Left ventricle myocardium superior (tissue), 1 donor: ENCODE measurements at regions not wholly inside any gene's neighbourhood (a gene's known extent, or its start where the extent isn't known, plus 50 kb on each side); places are given as distances from the start of the nearest gene placed in this dataset.
A peak's percentile ranks its signal among the peaks of the same experiment; 100 is the strongest.
"Not testable (repeated sequence)": the region's sequence is repeated elsewhere in the genome, so short reads cannot be mapped to it uniquely, and the experiment has no call there.

Source experiments
- ATAC-seq: fragments of 200-7000 bp; cut with Tn5 transposase; one replicate; pipeline ENCODE4 v1.9.1; 2020; ENCODE audit warnings: mild to moderate bottlenecking, moderate library complexity
- DNase-seq: peaks from one replicate; pipeline ENCODE4 v3.0.0-alpha.2; 2020
- intact Hi-C: fragments of 100-400 bp; cut with micrococcal nuclease; formaldehyde crosslinking; loops from one replicate; pipeline ENCODE4 v1.11.0; 2022
- donor health status: DM: no; HTN: yes; CAD: no; lungs with severe emphysema.

DNA sequence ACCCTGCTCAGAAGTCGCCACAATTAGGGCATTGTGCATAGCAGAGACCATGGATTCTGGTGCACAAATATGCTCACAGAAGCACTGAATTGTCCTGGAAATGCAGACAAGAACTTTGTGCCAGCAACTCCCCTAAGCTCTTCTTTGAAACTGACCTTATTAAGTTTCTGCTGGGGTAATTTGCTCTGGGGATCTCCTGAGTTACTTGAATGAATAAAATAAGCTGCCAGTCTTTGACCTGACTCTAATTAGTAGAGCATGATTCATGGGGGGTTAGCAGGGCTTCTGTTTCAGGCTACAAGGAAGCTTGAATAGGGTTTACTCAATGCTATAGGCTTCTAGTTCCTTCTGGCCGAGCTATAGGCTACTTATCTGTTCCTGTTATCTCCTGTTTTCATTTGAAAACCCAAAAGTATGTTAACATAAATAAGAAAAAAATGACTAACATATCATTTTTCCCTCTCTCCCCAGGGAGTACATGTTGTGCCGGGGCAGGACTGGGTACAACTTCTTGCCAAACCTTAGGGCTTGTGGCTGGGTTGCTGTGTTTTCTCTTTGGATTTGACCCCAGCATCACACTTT, 169.0 kb upstream of the TMEM229A start:
- intact Hi-C loops: no loop called here
- DNase-seq (no peak), ATAC-seq (no peak)

GRCh38 chr7:124196519-124196918, 163.7 kb upstream of the TMEM229A start:
- intact Hi-C loops: no loop called here
- DNase-seq (no peak), ATAC-seq (peak; percentile 51)

- ATAC-seq: no peak
- DNase-seq: no peak
- intact Hi-C loops: no loop called here
Measured at GRCh38 chr7:124192885-124193284, 160.0 kb upstream of the TMEM229A start.

- DNase-seq (no peak), ATAC-seq (peak; percentile 74)
- intact Hi-C loops: no loop called here
Measured at GRCh38 chr7:124191713-124192112, 158.8 kb upstream of the TMEM229A start.

GRCh38 chr7:124191030-124191429, 158.2 kb upstream of the TMEM229A start:
- ATAC-seq: no peak
- no peak for DNase-seq
- intact Hi-C loops: no loop called here

DNA sequence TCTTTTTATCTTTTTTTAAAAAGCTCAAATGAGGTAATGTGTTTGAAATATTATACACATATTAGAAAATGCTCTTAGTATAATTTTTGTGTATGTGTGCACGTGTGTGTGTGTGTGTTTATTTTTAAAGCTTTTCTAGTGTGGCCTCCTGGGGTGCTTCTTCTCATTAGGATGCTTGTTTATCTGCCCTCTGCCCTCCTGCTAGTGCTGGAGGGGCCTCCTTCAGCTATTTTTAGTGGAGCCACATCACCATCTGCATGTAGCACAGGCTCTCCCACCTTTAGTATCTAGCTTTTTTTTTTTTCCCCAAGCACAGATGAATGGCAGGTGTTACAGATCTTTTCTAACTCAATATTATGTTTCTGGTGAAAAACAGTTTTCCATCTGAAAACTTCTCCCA, 155.7 kb upstream of the TMEM229A start:
- no peak for DNase-seq
- ATAC-seq: peak; percentile 63
- intact Hi-C loops: no loop called here

GRCh38 chr7:124187962-124188361, 155.1 kb upstream of the TMEM229A start:
- intact Hi-C loops: no loop called here
- ATAC-seq (peak; percentile 20), DNase-seq (no peak)

- no peak for DNase-seq
- ATAC-seq: no peak
- intact Hi-C loops: no loop called here
Measured at GRCh38 chr7:124183649-124184048, 150.8 kb upstream of the TMEM229A start.

DNA sequence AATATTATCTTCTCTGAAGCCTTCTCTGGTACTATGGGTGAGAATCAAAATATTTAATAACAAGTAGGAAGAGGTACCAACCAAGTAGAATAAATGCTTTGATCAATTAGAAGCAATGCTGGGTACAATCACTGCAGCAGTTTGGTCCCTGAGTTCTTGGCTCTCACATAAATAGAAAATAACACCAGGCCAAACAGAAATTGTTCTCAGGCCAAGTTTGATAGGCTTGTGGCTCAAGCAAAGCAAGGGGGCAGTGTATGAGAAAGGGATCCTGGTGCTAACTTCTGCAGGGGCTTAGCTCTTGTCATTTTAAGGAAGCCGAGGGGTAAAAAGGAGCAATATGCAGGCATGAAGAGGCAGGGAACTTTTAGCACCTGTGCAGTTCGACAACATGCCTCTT, 146.8 kb upstream of the TMEM229A start:
- ATAC-seq: peak; percentile 45
- intact Hi-C loops: no loop called here
- no peak for DNase-seq

DNA sequence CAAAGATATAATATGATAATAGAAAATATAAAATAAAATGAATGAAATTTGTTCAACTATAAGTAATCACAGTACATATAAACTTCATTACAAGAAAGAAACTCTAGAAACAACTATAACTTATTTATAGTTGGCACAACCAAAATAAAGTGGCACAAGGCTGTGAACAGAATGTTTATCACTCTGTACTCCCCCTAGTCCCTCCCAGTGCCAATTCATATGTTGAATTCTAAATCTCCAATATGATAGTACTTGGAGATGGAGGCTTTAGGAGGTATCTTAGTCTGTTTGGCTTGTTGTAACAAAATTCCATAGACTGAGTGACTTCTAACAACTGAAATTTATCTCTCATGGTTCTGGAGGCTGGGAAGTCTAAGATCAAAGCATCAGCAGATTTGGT, 145.0 kb upstream of the TMEM229A start:
- no peak for ATAC-seq
- intact Hi-C loops: no loop called here
- no peak for DNase-seq

GRCh38 chr7:124171812-124172211, 138.9 kb upstream of the TMEM229A start:
- intact Hi-C loops: loop anchor here (5.0 kb wide), 1 partner anchor 610 kb away; no protein-coding TSS in a partner anchor
- not testable (repeated sequence) for DNase-seq, ATAC-seq

DNA sequence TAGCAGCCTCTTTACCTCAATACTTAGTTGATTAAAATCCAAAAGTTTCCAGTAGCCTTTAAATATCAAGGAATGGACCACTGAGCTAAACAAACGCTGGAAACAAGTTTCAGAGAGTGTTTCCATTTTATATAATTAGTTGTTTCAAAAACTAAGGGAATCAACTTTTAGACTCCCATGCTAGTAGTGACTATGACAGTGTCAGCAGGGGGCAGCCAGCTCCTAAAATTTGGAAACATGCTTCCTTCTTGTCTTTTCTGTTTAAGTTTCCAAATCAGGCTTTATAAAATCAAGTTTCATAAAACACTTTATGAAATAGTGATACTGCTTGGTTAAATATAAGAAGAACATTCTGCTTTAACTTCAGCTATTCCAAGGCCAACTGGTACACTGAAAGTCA, 138.2 kb upstream of the TMEM229A start:
- DNase-seq (peak; percentile 33), ATAC-seq (no peak)
- intact Hi-C loops: loop anchor here (5.0 kb wide), 1 partner anchor 611 kb away; no protein-coding TSS in a partner anchor

DNA sequence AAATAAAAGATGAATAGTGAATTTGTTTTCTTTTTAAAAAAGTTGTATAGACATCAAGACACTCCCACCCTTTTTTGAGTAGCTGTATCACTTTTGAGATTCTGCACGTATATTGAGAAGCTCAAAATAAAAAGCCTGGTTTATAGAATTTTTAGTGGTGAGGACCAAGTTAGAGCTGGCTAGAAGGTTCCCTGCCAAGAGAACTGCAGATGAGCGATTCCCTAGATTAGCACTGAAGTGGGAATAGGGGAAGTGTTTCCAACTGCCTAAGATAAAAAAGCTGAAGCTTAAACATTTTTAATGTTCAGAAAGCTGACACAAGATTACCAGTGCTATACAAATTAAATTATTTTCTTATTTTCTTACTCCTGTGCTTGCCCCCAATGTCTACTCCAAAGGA, 135.7 kb upstream of the TMEM229A start:
- no peak for ATAC-seq
- intact Hi-C loops: no loop called here
- DNase-seq: no peak

GRCh38 chr7:124162667-124163066, 129.8 kb upstream of the TMEM229A start:
- DNase-seq (no peak), ATAC-seq (no peak)
- intact Hi-C loops: no loop called here

GRCh38 chr7:124155432-124156022, 122.7 kb upstream of the TMEM229A start:
- intact Hi-C loops: no loop called here

DNA sequence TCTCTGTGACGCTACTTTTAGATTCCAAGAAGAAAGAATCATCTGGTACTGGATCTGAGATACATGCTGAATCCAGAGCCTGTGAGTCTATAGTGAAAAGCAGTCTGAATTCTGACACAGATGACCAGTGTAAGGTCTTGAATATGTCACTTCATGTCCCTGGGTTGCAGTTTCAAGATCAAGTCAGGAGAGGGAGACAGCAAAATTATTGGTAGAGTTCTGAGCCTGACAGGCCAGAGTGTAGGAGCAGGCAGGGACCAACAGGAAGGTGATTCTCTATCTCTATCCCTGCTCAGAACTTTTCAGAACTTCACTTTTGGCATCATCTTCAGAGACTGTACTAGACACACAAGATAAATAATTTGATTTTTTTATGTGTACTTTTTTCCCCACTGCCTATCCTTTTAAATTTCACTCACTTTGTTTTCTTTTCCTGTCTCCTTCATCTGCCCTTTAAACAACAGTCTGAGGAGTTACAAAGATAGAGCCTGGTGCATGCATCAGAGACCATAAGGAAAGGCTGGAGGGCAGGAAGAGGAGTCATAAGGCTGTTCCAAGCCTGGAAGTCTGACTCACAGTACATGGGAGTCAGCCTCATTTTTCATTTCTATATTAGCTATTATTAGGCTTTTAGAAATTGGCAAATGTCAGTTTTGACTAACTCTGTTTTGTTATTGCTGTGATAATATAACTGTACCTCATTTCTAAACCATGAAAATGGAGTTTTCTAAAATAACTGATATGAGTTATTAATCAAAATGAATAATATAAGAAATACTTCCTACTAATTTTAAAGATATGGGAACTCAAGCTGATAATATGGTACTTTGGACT, 120.2 kb upstream of the TMEM229A start:
- intact Hi-C loops: no loop called here
- ATAC-seq (peak; percentile 32), DNase-seq (no peak)

More at GRCh38 chr7:124155432-124156022, 122.7 kb upstream of the TMEM229A start:
- DNase-seq (no peak), ATAC-seq (no peak)

GRCh38 chr7:124137664-124138063, 104.8 kb upstream of the TMEM229A start:
- DNase-seq (no peak), ATAC-seq (no peak)
- intact Hi-C loops: no loop called here

GRCh38 chr7:124124201-124124600, 91.3 kb upstream of the TMEM229A start:
- ATAC-seq: no peak
- intact Hi-C loops: no loop called here
- DNase-seq: no peak

- DNase-seq (no peak), ATAC-seq (no peak)
- intact Hi-C loops: no loop called here
Measured at GRCh38 chr7:124120911-124121310, 88.0 kb upstream of the TMEM229A start.

- ATAC-seq: no peak
- intact Hi-C loops: no loop called here
- no peak for DNase-seq
Measured at GRCh38 chr7:124113045-124113444, 80.2 kb upstream of the TMEM229A start.
